ENCODE measurements at regions not wholly inside any gene's neighbourhood (a gene's known extent, or its start where the extent isn't known, plus 50 kb on each side); places are given as distances from the start of the nearest gene placed in this dataset.

DNA sequence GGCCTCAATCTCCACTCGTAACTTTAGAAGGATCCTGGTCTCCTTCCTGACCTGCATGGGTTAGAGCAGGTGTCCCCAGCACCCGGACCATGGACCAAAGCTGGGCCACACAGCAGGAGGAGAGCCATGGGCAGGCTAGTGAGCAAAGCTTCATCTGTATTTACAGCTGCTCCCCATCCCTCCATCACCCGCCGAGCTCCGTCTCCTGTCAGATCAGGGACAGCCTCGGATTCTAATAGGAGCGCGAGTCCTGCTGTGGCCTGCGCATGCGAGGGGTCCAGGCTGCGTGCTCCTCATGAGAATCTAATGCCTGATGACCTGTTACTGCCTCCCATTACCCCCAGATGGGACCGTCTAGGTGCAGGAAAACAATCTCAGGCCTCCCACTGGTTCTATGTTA, 297.7 kb upstream of the SALL3 start:
- no peaks in the 10 kb centered on the region for H3K79me2 ChIP-seq (ENCODE audit: control insufficient read depth, insufficient read depth, low read length, unreplicated experiment)
- H3K27ac ChIP-seq (ENCODE audit: low read depth, low read length): no peak overlapping the region
- no peaks in the 10 kb centered on the region for H3K27me3 ChIP-seq (ENCODE audit: insufficient read depth, low read length)
- no peak overlapping the region for H2AFZ ChIP-seq (ENCODE audit: low read length, unreplicated experiment)
- H3K36me3 ChIP-seq (ENCODE audit: insufficient read depth, low read length): no peaks in the 10 kb centered on the region
- no peaks in the 10 kb centered on the region for H3K4me1 ChIP-seq (ENCODE audit: control insufficient read depth, insufficient read depth, low read length, unreplicated experiment)
- no peak overlapping the region for H3K4me3 ChIP-seq (ENCODE audit: low read depth, low read length)

- Histone ChIP-seq H3K27me3 (ENCODE audit: insufficient read depth, low read length) (no peaks in the 10 kb centered on the region), H3K4me3 (ENCODE audit: low read depth, low read length) (no peak overlapping the region), H3K36me3 (ENCODE audit: insufficient read depth, low read length) (no peaks in the 10 kb centered on the region), H3K4me1 (ENCODE audit: control insufficient read depth, insufficient read depth, low read length, unreplicated experiment) (no peaks in the 10 kb centered on the region), H2AFZ (ENCODE audit: low read length, unreplicated experiment) (no peak overlapping the region), H3K79me2 (ENCODE audit: control insufficient read depth, insufficient read depth, low read length, unreplicated experiment) (no peaks in the 10 kb centered on the region), H3K27ac (ENCODE audit: low read depth, low read length) (no peak overlapping the region)
Measured at GRCh38 chr18:78682716-78683115, 296.9 kb upstream of the SALL3 start.

GRCh38 chr18:78683191-78684010, 296.2 kb upstream of the SALL3 start:
- Histone ChIP-seq H3K4me1 (ENCODE audit: control insufficient read depth, insufficient read depth, low read length, unreplicated experiment) (no peaks in the 10 kb centered on the region), H3K79me2 (ENCODE audit: control insufficient read depth, insufficient read depth, low read length, unreplicated experiment) (no peaks in the 10 kb centered on the region), H3K27ac (ENCODE audit: low read depth, low read length) (no peak overlapping the region), H3K36me3 (ENCODE audit: insufficient read depth, low read length) (no peaks in the 10 kb centered on the region), H3K27me3 (ENCODE audit: insufficient read depth, low read length) (no peaks in the 10 kb centered on the region), H2AFZ (ENCODE audit: low read length, unreplicated experiment) (no peak overlapping the region), H3K4me3 (ENCODE audit: low read depth, low read length) (no peak overlapping the region)

DNA sequence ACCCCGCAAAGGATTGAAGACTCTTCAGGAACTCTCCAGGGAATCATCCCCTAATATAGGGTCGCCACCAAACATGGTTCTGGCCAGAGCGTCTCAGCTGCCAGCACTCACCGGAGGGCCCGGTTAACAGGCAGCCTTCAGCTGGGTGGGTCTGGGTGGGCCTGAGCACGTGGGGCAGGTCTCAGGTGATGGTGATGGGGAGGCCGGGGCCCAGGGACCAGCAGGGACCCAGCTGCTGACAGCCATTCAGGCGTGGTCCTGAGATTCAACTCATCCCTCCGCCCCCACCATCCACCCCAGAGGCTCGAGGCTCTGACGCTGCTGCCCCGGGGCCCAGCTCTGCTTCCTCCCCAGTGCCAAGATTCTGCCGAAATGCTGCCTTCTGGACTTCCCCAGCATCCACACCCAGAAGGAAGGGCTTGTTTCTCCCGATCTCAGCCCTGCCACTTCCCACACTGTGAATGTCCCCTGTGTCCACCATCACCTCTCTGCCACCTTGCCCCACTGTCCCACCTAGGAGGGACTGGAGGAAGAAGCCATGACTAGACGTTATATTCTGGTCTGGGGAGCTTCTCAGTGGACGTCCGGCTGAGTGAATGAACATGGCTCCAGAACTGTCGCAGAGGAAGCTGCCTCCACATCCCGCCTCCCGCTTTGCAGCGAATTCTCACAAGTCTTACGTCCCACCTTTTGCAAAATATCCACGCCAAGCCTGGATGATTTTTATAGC, 294.2 kb upstream of the SALL3 start:
- Histone ChIP-seq H3K4me1 (ENCODE audit: control insufficient read depth, insufficient read depth, low read length, unreplicated experiment) (no peaks in the 10 kb centered on the region), H3K36me3 (ENCODE audit: insufficient read depth, low read length) (no peaks in the 10 kb centered on the region), H3K27me3 (ENCODE audit: insufficient read depth, low read length) (no peaks in the 10 kb centered on the region), H3K79me2 (ENCODE audit: control insufficient read depth, insufficient read depth, low read length, unreplicated experiment) (no peaks in the 10 kb centered on the region), H3K4me3 (ENCODE audit: low read depth, low read length) (no peak overlapping the region), H2AFZ (ENCODE audit: low read length, unreplicated experiment) (no peak overlapping the region), H3K27ac (ENCODE audit: low read depth, low read length) (no peak overlapping the region)

GRCh38 chr18:78685980-78686530, 293.6 kb upstream of the SALL3 start:
- Histone ChIP-seq H3K36me3 (ENCODE audit: insufficient read depth, low read length) (no peaks in the 10 kb centered on the region), H3K27me3 (ENCODE audit: insufficient read depth, low read length) (no peaks in the 10 kb centered on the region), H3K27ac (ENCODE audit: low read depth, low read length) (no peak overlapping the region), H2AFZ (ENCODE audit: low read length, unreplicated experiment) (no peak overlapping the region), H3K4me3 (ENCODE audit: low read depth, low read length) (no peak overlapping the region), H3K4me1 (ENCODE audit: control insufficient read depth, insufficient read depth, low read length, unreplicated experiment) (no peaks in the 10 kb centered on the region), H3K79me2 (ENCODE audit: control insufficient read depth, insufficient read depth, low read length, unreplicated experiment) (no peaks in the 10 kb centered on the region)

- Histone ChIP-seq H3K36me3 (ENCODE audit: insufficient read depth, low read length) (no peaks in the 10 kb centered on the region), H3K4me1 (ENCODE audit: control insufficient read depth, insufficient read depth, low read length, unreplicated experiment) (no peaks in the 10 kb centered on the region), H3K4me3 (ENCODE audit: low read depth, low read length) (no peak overlapping the region), H3K79me2 (ENCODE audit: control insufficient read depth, insufficient read depth, low read length, unreplicated experiment) (no peaks in the 10 kb centered on the region), H3K27me3 (ENCODE audit: insufficient read depth, low read length) (no peaks in the 10 kb centered on the region), H3K27ac (ENCODE audit: low read depth, low read length) (no peak overlapping the region), H2AFZ (ENCODE audit: low read length, unreplicated experiment) (no peak overlapping the region)
Measured at GRCh38 chr18:78686976-78687685, 292.5 kb upstream of the SALL3 start.

GRCh38 chr18:78687736-78688135, 291.9 kb upstream of the SALL3 start:
- Histone ChIP-seq H3K79me2 (ENCODE audit: control insufficient read depth, insufficient read depth, low read length, unreplicated experiment) (no peaks in the 10 kb centered on the region), H3K4me3 (ENCODE audit: low read depth, low read length) (no peak overlapping the region), H2AFZ (ENCODE audit: low read length, unreplicated experiment) (no peak overlapping the region), H3K27me3 (ENCODE audit: insufficient read depth, low read length) (no peaks in the 10 kb centered on the region), H3K36me3 (ENCODE audit: insufficient read depth, low read length) (no peaks in the 10 kb centered on the region), H3K27ac (ENCODE audit: low read depth, low read length) (no peak overlapping the region), H3K4me1 (ENCODE audit: control insufficient read depth, insufficient read depth, low read length, unreplicated experiment) (no peaks in the 10 kb centered on the region)

DNA sequence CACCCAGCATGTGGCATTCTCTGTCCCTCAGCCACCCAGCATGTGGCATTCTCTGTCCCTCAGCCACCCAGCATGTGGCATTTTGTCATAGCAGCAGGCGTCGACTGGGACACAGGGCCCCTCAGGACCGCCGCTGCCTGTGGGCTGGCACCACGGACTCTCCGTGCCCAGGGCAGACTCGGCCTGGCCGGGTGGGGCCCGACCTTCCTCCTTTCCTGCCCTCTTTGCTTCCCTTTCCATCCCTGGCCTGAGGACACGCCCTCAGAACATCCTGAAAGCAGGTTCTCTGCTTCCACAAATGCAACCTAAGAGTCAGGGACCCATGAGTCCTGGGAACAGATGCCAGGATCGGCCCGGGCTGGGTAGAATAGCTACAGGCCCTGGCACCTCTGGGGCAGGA, 291.4 kb upstream of the SALL3 start:
- Histone ChIP-seq H3K36me3 (ENCODE audit: insufficient read depth, low read length) (no peaks in the 10 kb centered on the region), H2AFZ (ENCODE audit: low read length, unreplicated experiment) (no peak overlapping the region), H3K27me3 (ENCODE audit: insufficient read depth, low read length) (no peaks in the 10 kb centered on the region), H3K4me1 (ENCODE audit: control insufficient read depth, insufficient read depth, low read length, unreplicated experiment) (no peaks in the 10 kb centered on the region), H3K79me2 (ENCODE audit: control insufficient read depth, insufficient read depth, low read length, unreplicated experiment) (no peaks in the 10 kb centered on the region), H3K27ac (ENCODE audit: low read depth, low read length) (no peak overlapping the region), H3K4me3 (ENCODE audit: low read depth, low read length) (no peak overlapping the region)

DNA sequence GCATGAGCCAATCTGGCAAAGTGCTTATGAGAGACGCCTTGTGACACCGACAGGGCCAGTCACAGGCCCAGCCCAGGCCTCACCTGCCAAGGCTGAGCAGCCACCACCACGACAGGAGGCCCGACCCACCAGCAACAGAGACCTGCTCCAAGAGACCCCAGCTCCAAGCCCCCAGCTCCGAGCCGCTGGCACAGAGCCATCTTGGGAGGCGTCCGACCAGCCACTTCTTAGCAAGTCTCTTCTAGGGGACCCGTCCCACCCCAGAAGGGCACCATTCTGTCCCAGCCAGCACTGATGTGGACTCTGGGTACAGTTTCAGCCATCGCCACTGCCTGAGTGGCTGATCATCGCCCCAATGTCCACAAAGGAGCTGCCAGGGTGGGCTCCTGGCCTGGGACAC, 290.7 kb upstream of the SALL3 start:
- Histone ChIP-seq H3K79me2 (ENCODE audit: control insufficient read depth, insufficient read depth, low read length, unreplicated experiment) (no peaks in the 10 kb centered on the region), H3K4me1 (ENCODE audit: control insufficient read depth, insufficient read depth, low read length, unreplicated experiment) (no peaks in the 10 kb centered on the region), H3K4me3 (ENCODE audit: low read depth, low read length) (no peak overlapping the region), H3K27ac (ENCODE audit: low read depth, low read length) (no peak overlapping the region), H3K36me3 (ENCODE audit: insufficient read depth, low read length) (no peaks in the 10 kb centered on the region), H2AFZ (ENCODE audit: low read length, unreplicated experiment) (no peak overlapping the region), H3K27me3 (ENCODE audit: insufficient read depth, low read length) (no peaks in the 10 kb centered on the region)

- Histone ChIP-seq H3K79me2 (ENCODE audit: control insufficient read depth, insufficient read depth, low read length, unreplicated experiment) (no peaks in the 10 kb centered on the region), H3K27me3 (ENCODE audit: insufficient read depth, low read length) (no peaks in the 10 kb centered on the region), H3K36me3 (ENCODE audit: insufficient read depth, low read length) (no peaks in the 10 kb centered on the region), H2AFZ (ENCODE audit: low read length, unreplicated experiment) (no peak overlapping the region), H3K4me1 (ENCODE audit: control insufficient read depth, insufficient read depth, low read length, unreplicated experiment) (no peaks in the 10 kb centered on the region), H3K4me3 (ENCODE audit: low read depth, low read length) (no peak overlapping the region), H3K27ac (ENCODE audit: low read depth, low read length) (no peak overlapping the region)
Measured at GRCh38 chr18:78689606-78690005, 290.0 kb upstream of the SALL3 start.
